ENCODE measurements at regions not wholly inside any gene's neighbourhood (a gene's known extent, or its start where the extent isn't known, plus 50 kb on each side); places are given as distances from the start of the nearest gene placed in this dataset.

DNA sequence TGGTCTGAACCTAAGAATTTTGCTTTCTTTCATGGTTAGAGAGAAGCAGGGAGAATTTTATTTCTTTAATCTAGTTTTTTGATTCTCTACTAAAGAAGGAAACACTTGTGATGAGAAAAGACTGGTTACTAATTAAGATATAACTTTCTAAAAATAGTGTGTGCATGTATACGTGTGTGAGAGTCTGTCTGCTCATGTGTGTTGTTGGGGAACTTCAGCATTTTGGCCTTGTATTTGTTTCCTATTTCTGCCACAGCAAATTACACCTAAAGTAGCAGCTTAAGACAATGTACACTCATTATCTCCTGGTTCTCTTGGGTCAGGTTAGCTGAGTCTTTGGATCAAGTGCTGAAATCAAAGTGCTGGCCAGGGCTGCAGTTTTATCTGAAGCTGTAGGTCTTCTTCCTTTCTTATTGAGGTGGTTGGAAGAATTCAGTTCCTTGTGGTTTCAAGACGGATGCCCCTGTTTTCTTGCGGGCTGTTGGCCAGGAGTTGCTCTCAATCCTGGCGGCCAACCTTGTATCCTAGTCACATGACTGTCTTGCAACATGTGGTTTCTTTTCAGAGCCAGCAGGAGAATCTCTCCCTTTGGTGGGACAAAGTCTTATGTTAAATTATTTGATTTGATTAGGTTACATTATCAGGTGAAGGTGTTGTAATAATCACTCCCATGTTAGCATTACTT is 188.4 kb upstream of the CLNK start:
- TF ChIP-seq POLR2AphosphoS5 (IDR thresholded peaks at IDR 0.05) (no peak), EP300 (IDR thresholded peaks at IDR 0.05) (no peak)

Measured in gastroesophageal sphincter (tissue), 2 donors.